ENCODE measurements at regions not wholly inside any gene's neighbourhood (a gene's known extent, or its start where the extent isn't known, plus 50 kb on each side); places are given as distances from the start of the nearest gene placed in this dataset.

- H3K36me3 ChIP-seq = no peaks in the 10 kb centered on the region
- peaks cover 0 to 8% (median 4%) of the 10 kb centered on the region in 4 donors for H3K9me3 ChIP-seq
- no peak overlapping the region for H3K27ac ChIP-seq
- 47 to 69% methylated on average over 4 of the region's 4 CpGs for WGBS, 2 donors
- no peaks in the 10 kb centered on the region for H3K4me1 ChIP-seq
- no peak for DNase-seq
- intact Hi-C loops (cut with DNase I) = no loop called here
- no peaks in the 10 kb centered on the region for H3K27me3 ChIP-seq
- no peak overlapping the region for H3K4me3 ChIP-seq
- TF ChIP-seq CTCF (IDR thresholded peaks at IDR 0.05) = no peak
- TF ChIP-seq EP300 (IDR thresholded peaks at IDR 0.05) = no peak
- TF ChIP-seq POLR2AphosphoS5 (IDR thresholded peaks at IDR 0.05) = no peak
- no peak for TF ChIP-seq POLR2A (IDR thresholded peaks at IDR 0.05)
Observed at GRCh38 chr4:19783667-19784223, 468.0 kb upstream of the SLIT2 start.

GRCh38 chr4:19780871-19781270 lies 470.8 kb upstream of the SLIT2 start:
- 82 to 94% methylated on average over 3 of the region's 3 CpGs for WGBS, 2 donors
- no peaks in the 10 kb centered on the region for H3K27me3 ChIP-seq
- TF ChIP-seq CTCF (IDR thresholded peaks at IDR 0.05) = no peak
- TF ChIP-seq EP300 (IDR thresholded peaks at IDR 0.05) = no peak
- no peak for TF ChIP-seq POLR2A (IDR thresholded peaks at IDR 0.05)
- no peak for TF ChIP-seq POLR2AphosphoS5 (IDR thresholded peaks at IDR 0.05)
- H3K4me3 ChIP-seq = no peak overlapping the region
- H3K9me3 ChIP-seq = peaks cover 0 to 8% (median 5%) of the 10 kb centered on the region in 4 donors
- intact Hi-C loops (cut with DNase I) = no loop called here
- no peak for DNase-seq
- H3K4me1 ChIP-seq = no peaks in the 10 kb centered on the region
- no peaks in the 10 kb centered on the region for H3K36me3 ChIP-seq
- no peak overlapping the region for H3K27ac ChIP-seq

- intact Hi-C loops (cut with DNase I) = no loop called here
- no peak overlapping the region for H3K27ac ChIP-seq
- no peak for DNase-seq
Observed at GRCh38 chr4:19776929-19777328, 474.8 kb upstream of the SLIT2 start.

GRCh38 chr4:19776021-19776459 lies 475.7 kb upstream of the SLIT2 start:
- H3K9me3 ChIP-seq = peaks cover 0 to 5% (median 1%) of the 10 kb centered on the region in 4 donors
- no peaks in the 10 kb centered on the region for H3K27me3 ChIP-seq
- intact Hi-C loops (cut with DNase I) = no loop called here
- TF ChIP-seq POLR2AphosphoS5 (IDR thresholded peaks at IDR 0.05) (no peak), EP300 (IDR thresholded peaks at IDR 0.05) (no peak), CTCF (IDR thresholded peaks at IDR 0.05) (no peak), POLR2A (IDR thresholded peaks at IDR 0.05) (no peak)
- H3K27ac ChIP-seq = no peak overlapping the region
- 88 to 93% methylated on average over 10 of the region's 10 CpGs for WGBS, 2 donors
- no peaks in the 10 kb centered on the region for H3K4me1 ChIP-seq
- H3K4me3 ChIP-seq = no peak overlapping the region
- no peak for DNase-seq
- H3K36me3 ChIP-seq = no peaks in the 10 kb centered on the region

More at GRCh38 chr4:19776929-19777328, 474.8 kb upstream of the SLIT2 start:
- no peak overlapping the region for H3K4me3 ChIP-seq
- H3K27me3 ChIP-seq = no peaks in the 10 kb centered on the region
- TF ChIP-seq POLR2AphosphoS5 (IDR thresholded peaks at IDR 0.05) (no peak), CTCF (IDR thresholded peaks at IDR 0.05) (no peak), POLR2A (IDR thresholded peaks at IDR 0.05) (no peak), EP300 (IDR thresholded peaks at IDR 0.05) (no peak)
- H3K9me3 ChIP-seq = peaks cover 0 to 3% (median 1%) of the 10 kb centered on the region in 4 donors
- H3K36me3 ChIP-seq = no peaks in the 10 kb centered on the region
- no peaks in the 10 kb centered on the region for H3K4me1 ChIP-seq

All from sigmoid colon (tissue), 6 donors.